ENCODE measurements at regions not wholly inside any gene's neighbourhood (a gene's known extent, or its start where the extent isn't known, plus 50 kb on each side); places are given as distances from the start of the nearest gene placed in this dataset.
"Not testable (repeated sequence)": the region's sequence is repeated elsewhere in the genome, so short reads cannot be mapped to it uniquely, and the experiment has no call there.

DNA sequence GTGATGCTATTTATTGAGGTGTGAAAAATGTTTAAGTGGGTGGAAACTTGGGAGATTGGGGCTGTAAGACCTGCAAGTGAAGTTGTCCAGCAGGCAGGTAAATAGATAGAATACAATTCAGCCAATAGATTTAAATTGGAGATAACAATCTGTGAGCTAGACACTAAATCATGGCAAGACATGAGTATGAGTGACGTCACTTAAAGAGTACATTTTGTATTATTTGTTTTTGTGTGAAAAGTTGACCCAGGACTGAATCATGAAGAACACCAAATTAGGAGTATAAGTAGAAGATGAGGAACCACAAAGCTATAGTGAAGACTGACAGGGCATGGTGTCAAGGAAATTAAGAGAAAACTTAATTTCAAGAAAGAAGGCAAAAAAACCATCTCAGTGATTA is 249.1 kb upstream of the SEMA3C start:
- no peak for DNase-seq

DNA sequence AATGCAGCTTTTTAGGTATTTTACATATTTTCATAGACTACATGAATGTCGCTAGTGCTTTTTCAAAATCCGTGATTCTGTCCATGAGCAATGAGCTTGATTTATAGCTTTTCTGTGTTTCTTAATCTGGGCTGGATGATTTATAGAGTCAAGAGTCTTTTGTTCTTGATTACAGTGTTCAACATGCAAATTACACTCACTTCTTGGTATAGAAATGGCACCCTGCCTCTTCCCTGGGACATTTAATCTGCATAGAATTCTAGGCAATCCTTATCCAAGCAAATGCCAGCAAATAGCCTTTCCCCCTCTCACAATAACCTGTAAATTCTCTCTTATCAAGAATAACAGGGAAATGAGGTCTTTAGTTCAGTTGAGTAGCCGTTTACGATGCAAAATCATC is 246.2 kb upstream of the SEMA3C start:
- no peak for DNase-seq

DNA sequence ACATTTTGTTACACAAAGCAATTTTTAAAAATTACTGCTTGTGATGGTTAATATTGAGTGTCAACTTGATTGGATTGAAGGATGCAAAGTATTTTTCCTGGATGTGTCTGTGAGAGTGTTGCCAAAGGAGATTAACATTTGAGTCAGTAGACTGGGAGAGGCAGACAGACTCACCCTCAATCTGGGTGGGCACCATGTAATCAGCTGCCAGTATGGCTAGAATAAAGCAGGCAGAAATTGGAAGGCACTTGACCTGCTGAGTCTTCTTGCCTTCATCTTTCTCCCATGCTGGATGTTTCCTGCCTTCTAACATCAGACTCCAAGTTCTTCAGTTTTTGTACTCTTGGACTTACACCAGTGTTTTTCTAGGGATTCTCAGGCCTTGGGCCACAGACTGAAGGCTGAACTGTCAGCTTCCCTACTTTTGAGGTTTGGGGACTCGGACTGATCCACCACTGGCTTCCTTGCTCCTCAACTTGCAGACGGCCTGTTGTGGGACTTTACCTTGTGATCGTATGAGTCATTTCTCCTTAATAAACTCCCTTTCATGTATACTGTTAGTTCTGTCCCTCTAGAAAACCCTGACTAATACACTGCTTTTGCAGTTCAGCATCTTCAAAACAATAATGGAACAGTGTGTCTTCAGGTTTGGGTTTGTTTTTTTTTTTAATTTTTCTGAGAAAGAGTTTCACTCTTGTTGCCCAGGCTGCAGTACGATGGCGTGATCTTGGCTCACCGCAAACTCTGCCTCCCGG is 244.1 kb upstream of the SEMA3C start:
- no peak for DNase-seq

DNA sequence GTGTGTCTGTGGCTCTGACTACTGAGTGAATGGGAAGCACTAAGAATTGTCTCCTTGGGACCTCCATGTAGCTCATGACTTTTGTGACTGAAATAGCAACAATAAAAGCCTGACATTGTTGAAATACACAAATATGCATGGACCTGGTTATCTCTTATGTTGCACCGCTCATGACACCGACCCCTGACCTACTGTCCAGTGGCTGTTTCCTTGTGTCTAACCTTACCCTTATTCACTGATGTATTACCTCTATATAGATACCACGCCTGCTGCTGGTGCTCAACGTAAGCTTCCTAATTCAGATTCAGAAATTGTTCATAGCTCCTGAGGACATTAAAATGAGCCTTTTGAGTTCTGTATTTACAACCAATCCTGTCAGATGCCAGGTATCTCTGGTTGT is 243.4 kb upstream of the SEMA3C start:
- no peak for DNase-seq

DNA sequence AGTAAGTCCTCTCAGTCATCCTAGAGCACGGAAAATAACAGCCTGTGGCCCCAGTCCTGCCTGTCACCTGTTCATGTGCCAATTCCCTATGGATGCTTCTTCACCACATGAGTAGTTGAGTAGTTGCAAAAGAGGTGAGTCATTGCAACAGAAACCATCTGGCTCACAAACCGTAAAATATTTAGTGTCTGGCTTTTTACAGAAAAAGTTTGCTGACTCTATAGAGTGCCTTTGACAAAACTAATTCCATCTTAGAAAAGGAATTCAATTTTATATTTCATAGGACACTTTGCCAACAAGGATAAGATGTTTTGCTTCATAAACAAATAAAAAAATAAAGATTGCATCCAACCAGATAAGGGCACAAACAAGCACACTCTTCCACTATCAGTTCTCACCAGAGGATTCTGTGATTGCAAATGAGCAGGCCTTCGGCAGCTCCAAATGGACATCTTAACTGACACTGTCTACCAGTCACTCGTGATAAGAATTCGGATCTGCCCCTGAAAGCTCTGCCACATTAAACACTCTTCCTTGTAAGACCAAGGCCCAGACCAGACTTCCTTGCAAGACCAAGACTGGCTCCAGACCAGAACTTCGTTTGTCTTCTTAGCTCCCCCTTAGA is 242.7 kb upstream of the SEMA3C start:
- peak; percentile 56 to 57 for DNase-seq

DNA sequence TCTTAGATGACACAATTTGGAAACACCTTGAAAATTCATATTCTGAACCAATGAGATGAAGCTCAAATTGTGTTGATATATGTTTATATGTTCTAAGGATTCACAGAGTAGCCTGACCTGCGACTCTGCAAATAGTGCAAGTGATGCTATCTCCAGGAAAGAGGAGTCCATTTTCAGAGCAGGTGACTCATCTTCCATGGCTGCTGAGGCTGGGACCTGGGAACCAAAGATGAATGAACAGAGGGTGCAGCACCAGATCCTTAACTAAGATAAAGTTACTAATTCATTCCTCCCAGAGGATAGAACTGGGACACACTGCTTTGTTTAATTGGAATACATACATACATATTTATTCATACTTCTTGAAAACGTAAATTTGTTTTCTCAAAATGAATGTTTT is 240.6 kb upstream of the SEMA3C start:
- peak in 1 of 2 experiments; percentile 11 for DNase-seq

DNA sequence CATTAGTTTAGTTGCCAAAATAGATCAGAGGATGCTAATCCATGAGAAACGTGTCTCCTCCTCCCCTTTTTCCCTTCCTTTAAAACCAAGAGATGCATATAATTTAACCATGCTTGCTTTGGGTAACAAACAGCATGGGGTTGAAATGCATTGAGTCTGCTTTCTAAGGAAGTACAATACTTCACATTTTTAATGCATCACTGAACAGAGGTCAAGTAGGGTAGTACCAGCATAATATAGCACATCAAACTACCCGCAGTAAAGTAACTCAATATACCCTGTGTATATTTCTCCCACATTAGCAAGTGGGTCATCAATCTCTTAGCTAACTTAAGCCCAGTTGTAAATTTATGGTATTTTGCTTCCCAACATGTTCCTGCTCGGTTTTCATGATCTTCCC is 239.3 kb upstream of the SEMA3C start:
- DNase-seq = no peak

DNA sequence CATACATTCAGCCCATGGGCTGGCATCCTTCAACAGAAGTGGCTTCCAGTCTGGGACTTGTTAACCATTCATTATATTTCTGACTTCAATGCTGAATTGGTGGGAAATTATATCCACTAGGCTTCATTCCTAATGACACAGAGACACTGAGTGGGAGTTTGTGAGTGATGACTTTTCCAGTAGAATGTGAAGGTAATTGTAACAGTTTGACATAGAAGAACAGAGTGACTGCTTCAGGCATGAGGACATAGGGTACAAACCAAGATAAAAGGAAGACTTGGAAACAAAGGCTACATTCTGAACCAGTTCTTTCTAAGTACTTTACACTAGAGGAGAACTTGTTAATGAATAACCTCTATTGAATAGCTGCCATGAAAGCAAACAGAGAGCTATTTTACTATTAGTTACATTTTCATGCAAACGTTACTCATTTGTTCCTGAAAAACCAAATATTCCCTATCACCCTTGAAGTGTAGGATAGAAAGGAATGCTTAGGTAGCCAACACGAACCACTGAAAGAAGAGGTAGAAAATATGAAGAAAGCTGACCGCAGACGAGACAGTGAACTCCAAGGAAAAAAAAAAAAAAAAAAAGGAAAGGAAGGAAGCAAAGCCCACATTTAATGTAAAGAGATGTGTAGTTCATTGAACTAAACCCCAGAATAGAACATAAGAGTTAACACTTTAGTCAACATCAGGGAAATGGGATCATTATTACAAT is 237.0 kb upstream of the SEMA3C start:
- no peak for DNase-seq

DNA sequence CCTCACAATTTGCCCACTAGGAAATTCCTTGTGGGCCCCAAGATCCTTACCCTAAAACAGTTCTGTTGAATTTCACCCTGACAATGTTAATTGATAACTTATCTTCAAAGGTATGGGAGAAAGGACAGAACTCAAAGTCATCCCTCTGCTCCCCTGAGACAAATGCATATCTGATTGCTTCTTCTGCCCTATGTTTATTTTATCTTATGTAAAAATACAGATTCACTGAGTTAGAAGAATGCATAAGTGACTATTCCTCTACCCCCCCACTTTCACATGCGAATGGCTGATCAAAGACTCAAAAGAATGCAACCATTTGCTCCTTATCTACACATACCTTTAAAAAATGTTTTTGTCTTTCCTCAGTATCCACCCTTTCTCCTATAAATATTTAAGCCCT is 235.7 kb upstream of the SEMA3C start:
- DNase-seq = no peak

DNA sequence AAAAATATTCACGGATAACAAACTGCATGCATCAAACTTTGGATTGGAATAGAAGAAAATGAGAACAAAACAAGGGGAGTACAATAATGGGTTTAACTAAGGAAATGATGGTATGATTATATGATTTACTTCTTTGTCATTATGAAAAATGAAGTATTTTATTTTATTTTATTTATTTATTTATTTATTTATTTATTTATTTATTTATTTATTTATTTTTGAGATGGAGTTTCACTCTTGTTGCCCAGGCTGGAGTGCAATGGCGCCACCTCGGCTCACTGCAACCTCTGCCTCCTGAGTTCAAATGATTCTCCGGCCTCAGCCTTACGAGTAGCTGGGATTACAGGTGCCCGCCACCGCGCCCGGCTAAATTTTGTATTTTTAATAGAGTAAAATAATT is 234.1 kb upstream of the SEMA3C start:
- DNase-seq = not testable (repeated sequence)

DNA sequence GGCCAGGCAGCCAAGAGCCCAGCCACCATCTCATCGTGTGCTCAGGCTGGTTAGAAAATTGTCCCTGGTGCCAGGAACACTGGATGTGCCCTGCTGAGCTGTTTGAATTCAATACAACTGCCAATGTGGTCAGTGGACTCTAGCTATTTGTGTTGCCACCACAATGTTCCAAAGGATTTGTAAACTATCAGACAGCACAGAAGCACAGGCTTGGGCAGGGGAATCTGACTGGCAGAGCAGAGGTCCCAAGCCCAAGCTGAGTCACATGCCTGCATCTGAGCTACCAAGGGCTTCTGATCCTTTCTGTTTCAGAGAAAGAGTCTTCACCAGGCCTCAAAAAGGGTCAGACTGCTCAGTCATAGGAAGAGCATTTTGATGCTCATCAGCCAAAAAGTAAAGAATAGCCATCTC is 232.1 kb upstream of the SEMA3C start:
- DNase-seq = no peak

DNA sequence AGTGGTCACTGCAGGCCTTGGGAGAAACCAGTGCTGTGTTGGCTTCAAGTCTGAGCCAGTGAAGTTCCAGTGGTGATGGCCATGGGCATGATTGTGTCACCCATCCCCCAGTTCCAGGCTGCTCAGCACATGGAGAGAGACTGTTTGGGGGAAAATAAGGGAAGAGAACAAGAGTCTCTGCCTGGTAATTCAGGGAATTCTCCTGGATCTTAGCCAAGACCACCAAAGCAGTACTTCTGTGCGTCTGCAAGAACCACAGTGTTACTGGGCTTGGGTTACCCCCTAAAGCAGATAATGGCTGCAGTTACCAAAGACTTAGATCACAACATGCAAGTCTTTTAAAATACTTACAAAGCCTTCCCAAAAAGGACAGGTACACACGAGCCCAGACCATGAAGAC is 225.0 kb upstream of the SEMA3C start:
- no peak for DNase-seq

DNA sequence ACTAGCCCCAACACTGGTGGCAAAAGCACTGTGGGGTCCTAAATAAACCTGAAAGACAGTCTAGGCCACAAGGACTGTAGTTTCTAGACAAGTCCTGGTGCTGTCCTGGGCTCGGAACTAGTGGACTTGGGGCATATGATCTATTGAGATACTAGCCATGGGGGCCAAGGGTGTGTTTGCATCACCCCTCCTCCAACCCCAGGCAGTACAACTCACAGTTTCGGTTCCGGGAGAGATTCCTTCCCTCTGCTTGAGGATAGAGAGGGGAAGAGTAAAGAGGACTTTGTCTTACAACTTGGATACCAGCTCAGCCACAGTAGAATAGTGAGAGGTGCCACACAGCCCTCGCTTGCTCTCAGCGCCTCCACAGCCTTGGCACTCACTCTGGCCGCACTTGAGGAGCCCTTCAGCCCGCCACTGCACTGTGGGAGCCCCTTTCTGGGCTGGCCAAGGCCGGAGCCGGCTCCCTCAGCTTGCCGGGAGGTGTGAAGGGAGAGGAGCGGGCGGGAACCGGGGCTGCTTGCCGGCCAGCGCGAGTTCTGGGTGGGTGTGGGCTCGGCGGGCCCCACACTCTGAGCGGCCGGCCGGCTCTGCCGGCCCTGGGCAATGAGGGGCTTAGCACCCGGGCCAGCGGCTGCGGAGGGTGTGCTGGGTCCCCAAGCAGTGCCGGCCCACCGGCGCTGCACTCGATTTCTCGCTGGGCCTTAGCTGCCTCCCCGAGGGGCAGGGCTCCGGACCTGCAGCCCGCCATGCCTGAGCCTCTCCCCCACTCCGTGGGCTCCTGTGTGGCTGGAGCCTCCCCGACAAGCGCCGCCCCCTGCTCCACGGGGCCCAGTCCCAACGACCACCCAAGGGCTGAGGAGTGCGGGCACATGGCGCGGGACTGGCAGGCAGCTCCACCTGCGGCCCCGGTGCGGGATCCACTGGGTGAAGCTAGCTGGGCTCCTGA is 222.7 kb upstream of the SEMA3C start:
- not testable (repeated sequence) for DNase-seq

DNA sequence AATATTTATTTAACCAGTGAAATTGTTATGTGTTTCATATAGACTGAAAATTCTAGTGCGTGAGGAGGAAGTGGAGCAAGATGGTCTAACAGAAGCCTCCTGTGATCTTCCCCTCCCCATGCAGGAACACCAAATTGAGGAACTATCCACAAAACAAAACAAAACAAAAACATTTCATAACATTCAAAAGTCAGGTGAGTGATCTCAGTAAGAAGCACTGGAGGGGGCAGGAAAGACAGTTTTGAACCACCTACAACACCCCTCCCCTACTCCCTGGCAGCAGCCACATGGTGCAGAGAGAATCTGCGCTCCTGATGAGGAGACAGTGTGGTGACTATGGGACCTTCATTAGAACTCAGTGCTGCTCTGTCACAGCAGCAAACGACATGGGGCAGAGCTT is 221.9 kb upstream of the SEMA3C start:
- no peak for DNase-seq

DNA sequence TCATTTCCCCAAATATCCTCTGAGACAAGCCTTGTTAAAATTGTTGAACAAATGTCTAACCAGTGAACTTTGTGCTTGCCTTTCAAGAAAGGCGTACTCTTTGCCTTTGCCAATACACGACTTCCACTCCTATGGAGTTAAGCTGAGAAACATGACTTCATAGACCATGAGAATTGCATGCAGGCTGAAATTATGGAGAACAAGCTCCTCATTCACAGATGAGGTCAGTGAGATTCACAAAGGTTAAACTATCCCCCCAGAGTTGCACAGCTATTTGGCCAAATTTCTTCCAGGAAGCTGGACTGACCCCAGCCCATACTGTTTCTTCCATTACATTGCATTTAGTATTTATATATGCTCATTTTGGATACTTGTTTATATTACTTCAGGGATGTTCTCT is 221.4 kb upstream of the SEMA3C start:
- no peak for DNase-seq

DNA sequence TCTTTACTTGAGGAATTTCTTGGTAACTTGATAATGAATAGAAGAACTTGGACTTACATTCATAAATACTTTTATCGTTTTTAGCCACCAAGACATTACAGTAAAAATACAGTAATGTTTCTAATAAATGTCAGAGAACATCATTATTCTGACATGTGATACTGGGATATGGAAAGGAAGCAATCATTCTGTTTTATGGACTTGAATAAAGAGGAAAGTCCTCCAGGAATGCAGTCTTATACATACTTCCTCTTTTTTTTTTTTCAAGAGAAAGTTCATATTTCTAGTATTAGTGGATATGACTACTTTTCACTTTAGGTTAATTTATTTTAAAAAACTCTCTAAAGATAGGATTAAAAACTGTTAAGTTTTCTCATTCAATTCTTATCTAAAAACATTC is 220.0 kb upstream of the SEMA3C start:
- DNase-seq = no peak

DNA sequence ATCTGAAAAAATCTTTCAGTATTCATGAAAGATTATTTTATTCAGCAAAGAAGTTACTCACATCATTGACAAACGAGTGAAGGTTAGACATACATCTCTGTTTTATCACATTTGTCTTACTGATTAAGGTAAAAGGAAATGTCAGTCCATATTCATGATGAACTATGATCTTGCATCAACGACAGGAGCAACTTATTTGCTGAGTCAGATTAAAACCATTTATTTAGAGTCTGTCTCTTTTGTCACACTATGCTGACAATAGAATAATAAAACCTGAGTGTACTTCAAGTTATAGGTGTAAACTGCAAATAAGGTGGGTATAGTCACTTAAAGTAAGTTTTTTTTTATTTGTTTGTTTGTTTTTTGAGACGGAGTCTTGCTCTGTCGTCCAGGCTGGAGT is 216.5 kb upstream of the SEMA3C start:
- no peak for DNase-seq

DNA sequence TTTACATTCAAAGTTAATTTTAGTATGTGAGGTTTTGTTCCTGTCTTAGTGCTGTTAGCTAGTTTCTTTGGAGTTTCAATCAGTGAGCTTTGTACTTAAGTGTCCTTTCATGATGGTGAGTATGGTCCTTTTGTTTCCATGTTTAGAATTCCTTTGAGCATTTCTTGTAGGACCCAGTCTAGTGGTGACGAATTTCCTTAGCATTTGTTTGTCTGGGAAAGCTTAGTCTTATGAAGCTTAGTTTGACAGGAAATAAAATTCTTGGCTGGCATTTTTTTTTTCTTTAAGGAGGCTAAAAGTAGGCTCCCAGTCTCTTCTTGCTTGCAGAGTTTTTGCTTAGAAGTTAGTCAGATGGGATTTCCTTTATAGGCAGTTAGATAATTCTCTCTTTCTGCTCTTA is 209.2 kb upstream of the SEMA3C start:
- DNase-seq = no peak

DNA sequence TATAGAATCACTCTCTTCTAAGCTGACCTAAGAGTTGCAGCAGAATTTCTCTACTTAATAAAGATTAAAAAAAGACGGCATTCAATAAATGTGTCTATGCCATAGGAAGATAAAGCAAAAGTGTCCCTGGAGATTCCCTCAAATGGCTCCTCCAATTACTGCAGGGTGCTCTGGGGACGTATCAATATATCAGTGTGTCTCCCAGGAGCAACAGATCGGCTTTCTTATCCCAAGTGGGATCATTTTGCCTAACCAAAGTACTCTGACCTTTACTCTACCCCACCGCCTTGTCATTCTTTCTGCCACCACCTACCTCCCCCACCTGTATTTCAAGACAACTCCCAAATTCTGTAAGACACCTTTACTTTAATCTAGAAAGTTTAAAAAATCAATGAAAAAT is 202.0 kb upstream of the SEMA3C start:
- DNase-seq = no peak

DNA sequence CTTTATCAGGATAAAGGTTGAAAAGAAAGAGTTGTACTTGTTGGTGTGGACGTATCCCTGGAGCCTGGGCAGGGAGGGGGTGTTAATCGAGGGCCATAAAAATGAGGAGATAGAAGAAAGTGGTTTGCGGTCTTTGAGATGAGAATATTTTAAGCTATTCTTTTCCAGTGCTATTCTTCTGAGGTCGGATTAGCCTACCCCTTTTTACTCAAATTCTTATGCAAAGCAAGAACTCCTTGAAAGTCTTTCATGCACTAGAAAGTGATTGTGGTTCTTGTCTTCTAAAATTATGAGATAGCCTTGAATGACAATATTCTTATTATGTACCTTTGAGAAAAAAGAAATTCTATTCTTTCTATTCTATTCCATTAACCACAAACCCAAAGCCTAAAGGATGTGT is 201.3 kb upstream of the SEMA3C start:
- DNase-seq = no peak

DNA sequence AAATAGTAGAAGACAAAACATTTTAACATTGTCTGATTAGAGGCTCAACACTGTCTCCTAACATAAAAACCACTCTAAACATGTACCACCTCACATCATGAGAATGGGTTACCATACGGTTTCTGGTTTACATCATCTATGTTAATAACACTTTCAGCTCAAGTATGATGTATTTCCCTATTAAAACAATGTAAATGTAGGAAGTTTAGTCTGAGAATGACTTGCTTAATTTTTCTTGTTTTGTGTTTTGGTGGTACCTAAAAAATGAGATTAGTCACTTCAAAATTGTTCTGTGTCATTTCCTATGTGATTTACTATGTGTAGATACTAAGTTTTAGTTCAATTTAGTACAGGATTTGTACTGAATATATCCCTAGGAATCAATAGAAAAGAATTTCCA is 195.8 kb upstream of the SEMA3C start:
- DNase-seq = no peak

DNA sequence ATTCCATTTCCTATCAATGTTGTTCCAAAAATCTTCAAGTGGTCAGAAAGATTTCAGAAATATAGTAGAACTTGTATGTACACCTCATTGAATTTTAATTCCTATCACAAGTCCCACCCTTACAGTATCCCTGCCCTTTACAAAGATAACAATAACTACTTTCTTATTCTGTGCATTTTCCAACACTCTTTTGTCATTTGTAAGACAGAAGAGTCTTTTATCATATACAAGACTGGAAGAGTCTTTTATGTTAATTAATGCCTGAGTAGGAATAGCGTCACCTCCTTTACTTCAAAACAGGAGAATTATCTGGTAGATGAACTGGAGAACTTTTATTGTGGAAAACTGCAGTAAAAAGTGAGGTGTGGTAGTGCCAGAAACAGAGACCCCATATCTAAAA is 193.9 kb upstream of the SEMA3C start:
- no peak for DNase-seq
